HG03575 (cell line): ENCODE measurements at regions not wholly inside any gene's neighbourhood (a gene's known extent, or its start where the extent isn't known, plus 50 kb on each side); places are given as distances from the start of the nearest gene placed in this dataset.
"Not testable (repeated sequence)": the region's sequence is repeated elsewhere in the genome, so short reads cannot be mapped to it uniquely, and the experiment has no call there.

Experiments used
- ATAC-seq: cut with Tn5 transposase; IDR thresholded peaks from one replicate; pipeline ENCODE4 v1.9.1; 2021; ENCODE audit not compliant: unreplicated experiment, insufficient number of reproducible peaks, low FRiP score; ENCODE audit errors: extremely low read depth

GRCh38 chr2:209095432-209095831, 328.4 kb upstream of the MAP2 start:
- ATAC-seq: no peak

DNA sequence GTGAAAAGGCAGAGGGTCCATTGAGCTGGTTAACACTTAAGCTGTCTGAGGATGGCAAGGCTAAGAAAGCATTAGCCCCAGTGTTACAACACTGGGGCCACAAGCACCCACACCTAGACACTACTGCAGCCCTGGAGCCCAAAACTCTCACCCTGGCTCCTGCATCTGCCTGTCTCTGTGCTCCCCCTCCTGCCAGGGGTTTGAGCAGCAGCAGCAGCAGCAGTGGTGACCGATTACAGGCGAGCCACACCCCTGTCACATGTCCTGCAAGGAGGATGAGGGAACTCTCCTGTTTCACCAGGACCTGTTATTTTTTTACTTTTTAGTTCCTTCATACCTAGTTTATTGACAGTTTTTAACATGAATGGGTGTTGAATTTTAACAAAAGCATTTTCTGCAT, 326.7 kb upstream of the MAP2 start:
- no peak for ATAC-seq

DNA sequence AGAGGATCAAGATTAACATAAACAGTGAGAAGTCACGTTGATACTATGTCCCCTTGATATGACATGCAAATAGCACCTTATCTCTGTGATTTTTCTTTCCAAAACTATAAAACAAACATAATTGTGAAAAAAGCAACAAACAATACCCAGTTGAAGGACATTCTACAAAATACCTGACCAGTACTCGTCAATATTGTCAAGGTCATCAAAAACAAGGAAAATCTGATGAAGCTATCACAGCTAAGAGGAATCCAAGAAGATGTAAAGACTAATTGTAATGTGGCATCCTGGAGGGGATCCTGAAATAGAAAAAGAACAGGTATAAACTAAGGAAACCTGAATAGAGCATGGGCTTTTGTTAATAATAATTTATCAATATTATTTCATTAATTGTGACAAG, 321.5 kb upstream of the MAP2 start:
- ATAC-seq: no peak

DNA sequence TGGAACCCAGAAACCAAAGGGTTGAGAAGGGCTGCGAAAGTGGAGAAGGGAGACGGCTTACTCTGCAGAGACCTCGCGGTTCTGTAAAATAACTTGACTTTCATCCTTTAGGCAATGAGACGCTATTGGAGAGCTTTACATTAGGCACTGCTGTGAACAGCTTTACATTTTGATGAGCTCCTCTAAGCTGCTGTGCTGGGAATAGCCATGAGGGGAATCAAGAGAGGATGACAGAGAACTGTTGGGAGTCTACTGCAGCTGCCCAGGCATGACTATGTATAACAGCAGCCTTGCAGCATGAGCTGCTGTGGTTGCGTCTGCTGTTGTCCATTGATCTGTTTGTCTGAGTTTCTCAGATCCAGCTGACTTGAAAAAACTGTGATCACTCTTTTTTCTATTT, 310.8 kb upstream of the MAP2 start:
- no peak for ATAC-seq

GRCh38 chr2:209114588-209115240, 309.1 kb upstream of the MAP2 start:
- ATAC-seq: no peak

- ATAC-seq: peak; percentile 95
These were observed 302.2 kb upstream of the MAP2 start for GRCh38 chr2:209121691-209122090.

DNA sequence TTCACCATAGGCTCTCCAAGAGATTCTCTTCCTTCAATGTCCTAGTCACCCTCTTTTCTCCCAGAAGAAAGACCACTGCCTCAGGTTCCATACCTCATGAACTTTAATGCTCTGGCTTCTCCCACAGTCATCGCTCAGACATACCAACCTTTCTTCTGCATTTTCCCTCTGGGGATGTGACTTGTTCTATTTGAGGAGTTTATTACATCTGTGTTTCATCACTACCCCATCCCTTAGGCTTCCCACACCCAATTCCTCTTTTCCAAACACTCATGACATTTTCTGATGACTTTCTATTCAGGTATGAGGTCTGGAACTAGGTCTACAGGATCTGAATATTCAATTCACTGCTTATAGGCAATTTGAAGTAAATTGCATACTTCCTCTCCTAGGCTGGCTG, 298.6 kb upstream of the MAP2 start:
- ATAC-seq: no peak

DNA sequence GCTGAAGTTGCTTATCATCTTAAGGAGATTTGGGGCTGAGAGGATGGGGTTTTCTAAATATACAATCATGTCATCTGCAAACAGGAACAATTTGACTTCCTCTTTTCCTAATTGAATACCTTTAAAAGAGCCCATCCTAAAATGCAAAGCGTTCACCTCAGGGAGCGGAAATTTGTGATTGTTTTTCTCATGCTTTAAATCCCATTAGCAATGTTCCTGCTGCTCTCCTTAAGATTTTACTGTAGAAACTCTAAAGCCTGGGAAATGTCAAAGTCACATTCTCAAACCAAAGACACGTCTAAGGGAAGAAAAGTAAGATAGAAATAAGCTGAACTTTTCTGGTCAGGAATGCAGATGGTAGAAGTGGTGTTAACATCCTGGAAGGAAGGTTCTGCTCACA, 285.8 kb upstream of the MAP2 start:
- no peak for ATAC-seq

DNA sequence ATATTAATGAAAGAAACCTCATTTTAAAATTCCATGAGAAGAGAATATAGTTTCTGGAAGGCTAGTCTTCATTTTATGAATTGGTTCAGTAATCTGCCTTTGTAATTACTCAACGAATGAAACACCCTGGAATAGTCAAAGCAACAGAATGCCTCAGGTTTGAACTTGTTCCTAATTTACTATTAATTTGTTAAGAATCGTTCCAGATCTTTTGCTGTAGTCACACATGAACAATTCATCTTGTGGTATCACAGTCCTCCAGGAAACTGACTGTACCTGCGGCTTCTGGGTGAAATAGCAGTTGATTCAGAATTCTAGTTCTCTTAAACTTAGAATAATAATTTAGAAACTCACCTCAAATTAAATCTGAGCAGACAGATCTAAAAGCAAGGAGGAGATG, 282.7 kb upstream of the MAP2 start:
- no peak for ATAC-seq

DNA sequence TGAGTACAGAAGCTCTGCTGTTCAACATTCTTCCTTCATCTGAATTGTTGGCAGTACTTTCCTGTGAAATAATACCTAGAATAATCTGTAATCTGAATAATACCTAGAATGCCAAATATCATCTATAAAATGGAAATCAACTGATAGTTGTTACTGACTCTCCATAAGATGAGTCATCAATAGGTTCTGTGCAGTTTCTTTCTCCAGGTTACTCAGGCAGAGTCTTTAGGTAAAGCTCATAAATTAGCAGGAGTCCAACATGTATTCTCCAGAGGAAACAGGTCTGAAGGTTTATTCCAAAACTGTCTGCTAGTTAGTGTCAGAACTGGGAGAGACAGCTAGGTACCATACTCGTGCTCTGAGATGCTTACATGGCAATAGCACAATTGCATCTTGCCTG, 282.0 kb upstream of the MAP2 start:
- no peak for ATAC-seq

DNA sequence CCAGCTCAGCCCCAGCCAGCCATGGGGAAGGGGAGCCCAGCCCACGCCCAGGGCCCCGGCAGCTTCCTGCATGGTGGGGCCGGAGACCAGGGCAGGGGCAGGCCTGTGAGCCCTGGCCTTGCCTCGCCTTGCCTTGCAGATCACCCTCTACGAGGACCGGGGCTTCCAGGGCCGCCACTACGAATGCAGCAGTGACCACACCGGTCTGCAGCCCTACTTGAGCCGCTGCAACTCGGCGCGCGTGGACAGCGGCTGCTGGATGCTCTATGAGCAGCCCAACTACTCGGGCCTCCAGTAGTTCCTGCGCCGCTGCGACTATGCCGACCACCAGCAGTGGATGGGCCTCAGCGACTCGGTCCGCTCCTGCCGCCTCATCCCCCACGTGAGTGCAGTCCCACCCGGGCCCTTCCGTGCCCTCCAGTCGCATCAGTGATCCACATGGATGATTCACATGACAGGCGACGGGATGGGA, 278.6 kb upstream of the MAP2 start:
- not testable (repeated sequence) for ATAC-seq

DNA sequence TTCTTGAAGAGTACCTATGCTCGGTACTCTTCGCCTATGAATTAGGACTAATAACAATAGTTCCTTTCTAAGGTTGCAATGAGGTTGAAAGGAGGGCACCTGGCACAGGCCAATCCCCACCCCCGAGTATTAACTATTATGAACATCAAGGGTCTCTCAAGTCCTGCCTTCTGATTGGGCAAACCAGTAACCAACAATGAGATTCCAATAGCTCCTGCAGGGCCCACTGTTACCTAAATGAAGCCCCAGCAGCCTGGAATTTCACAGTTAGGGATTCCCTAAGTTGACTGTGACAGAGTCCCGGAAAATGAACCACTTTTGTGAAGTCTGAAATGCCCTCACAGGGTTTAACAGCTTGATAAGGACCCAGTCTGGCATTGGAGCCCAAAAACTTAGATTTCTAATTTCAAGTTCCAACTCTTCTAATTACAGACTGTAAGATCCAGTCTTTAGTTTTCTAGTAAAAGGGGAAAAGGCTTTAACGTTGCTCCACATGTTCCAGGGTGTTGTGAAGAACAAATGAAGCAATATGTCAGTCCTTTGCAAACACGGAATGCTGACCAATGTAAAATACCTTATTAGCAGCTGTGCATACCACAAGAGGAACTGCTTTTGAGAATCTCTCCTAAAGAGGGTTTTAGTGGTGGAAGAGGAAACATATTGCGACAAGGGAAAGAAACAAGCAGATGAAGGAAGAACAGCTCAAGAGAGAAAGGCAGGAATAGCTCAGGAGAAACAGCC, 277.7 kb upstream of the MAP2 start:
- ATAC-seq: no peak

DNA sequence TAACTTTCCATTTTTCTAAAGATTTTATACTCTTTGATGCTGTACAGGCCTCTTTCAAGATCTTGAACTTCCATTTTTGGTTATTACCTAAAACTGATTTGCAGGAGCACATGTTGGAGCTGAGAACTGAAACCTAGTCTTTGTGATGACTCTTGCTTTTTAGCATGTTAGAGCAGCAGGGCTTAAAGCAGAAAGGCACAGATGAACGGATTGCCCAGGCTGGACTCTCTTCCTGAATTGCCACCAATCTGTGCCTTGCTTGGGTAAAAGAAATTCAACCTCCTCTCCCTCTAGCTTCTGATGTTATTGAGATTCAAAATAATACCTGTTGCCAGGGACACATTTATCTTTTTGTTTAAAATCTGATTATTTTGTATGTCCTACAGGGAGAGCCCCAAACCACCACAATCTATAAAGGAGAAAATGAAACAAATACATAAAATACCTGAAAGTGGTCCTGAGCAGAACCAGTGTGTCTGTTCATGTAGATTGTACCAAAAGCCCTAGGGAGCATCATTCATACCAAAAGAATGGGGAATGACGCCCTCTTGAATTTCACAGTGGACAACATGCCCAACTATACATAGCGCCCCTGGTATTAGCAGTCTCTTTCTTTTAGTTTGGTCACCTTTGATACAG, 277.0 kb upstream of the MAP2 start:
- ATAC-seq: no peak

DNA sequence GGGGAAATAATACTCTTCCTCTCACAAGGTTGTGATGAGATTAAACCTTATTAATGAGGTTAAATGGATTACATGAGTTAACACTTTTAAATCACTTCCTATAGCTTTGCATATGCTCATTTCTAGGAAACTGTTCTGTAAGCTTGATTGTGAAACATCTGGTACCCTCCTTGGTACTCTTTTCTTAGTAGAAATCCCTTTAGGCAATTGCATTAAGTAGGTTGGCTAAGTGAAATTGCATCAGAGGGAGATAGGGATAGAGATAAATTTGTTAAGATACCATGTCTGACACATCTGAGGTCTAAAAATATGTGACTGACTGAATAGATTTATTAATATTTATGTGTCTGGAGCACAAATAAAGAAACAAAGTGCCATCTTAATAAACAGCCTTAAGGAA, 275.9 kb upstream of the MAP2 start:
- no peak for ATAC-seq

DNA sequence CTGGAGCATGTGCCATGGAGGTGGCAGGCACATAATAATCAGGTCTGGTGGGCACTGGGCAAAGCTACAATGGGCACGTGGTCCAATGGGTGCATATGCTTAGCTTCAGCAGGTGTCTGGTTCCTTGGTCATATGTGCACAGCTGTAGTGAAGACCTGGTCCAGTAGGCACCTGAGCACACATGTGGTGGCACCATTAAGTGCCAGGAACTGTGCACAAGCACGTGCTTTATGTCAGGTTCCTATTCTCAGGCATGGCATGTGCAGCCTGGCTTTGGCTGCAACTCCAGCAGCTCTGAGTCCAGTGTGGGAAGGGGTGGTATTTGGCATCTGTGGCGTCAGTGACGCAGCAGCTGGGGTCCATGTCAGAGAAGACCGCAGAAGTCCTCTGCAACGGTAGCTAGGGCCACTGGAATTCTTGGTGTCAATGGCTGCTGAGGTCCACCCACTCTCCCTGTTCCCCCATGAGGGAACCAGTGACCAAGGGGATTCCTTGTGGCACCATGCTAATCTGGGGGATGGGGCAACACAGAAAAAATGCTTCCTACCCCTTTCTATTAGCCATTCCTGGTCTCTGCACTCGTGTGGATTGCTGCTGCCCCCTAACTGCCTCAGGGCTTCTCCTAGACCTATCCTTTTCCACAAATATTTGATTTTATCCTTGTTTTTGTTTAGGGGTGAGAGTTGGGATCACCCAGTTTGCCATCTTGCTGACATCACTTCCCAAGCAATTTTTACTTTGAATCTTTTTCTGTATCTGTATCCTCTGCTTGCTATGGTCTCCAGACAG, 262.9 kb upstream of the MAP2 start:
- ATAC-seq: no peak

- no peak for ATAC-seq
These were observed 261.7 kb upstream of the MAP2 start for GRCh38 chr2:209162129-209162528.

- ATAC-seq: no peak
These were observed 241.9 kb upstream of the MAP2 start for GRCh38 chr2:209181984-209182383.

GRCh38 chr2:209186886-209187285, 237.0 kb upstream of the MAP2 start:
- not testable (repeated sequence) for ATAC-seq

GRCh38 chr2:209189893-209190292, 234.0 kb upstream of the MAP2 start:
- no peak for ATAC-seq

DNA sequence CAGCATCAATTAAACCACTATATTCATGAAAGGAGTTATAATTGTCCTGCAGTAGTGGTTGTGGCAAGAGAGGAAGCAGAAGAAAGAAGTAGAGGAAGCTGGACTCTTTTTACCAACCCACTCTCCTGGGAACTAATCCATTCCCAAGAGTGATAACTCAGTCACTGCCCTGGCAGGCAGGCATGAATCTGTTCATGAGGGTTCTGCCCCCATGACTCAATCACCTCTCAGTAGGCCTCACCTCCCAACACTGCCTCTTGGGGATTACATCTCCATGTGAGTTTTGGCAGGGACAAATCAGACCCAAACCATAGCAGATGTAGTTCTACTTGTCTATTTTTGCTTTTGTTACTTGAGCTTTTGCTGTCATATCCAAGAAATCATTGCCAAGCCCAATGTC, 232.7 kb upstream of the MAP2 start:
- ATAC-seq: no peak
